CD4-positive, alpha-beta T cell treated with Interleukin-12 subunit alpha and Interleukin-12 subunit beta, for 1 hour (primary cell): ENCODE measurements at regions not wholly inside any gene's neighbourhood (a gene's known extent, or its start where the extent isn't known, plus 50 kb on each side); places are given as distances from the start of the nearest gene placed in this dataset.
"Not testable (repeated sequence)": the region's sequence is repeated elsewhere in the genome, so short reads cannot be mapped to it uniquely, and the experiment has no call there.

ENCODE experiments used
- DNase-seq: peaks from one replicate; pipeline ENCODE4 v3.0.0-alpha.2; 2020

- DNase-seq = no peak
Observed at GRCh38 chr2:64924170-64924934, 64.8 kb upstream of the SLC1A4 start.

GRCh38 chr2:64925930-64926722 lies 63.1 kb upstream of the SLC1A4 start:
- not testable (repeated sequence) for DNase-seq

- no peak for DNase-seq
Observed at GRCh38 chr2:64928813-64929212, 60.4 kb upstream of the SLC1A4 start.

- no peak for DNase-seq
Observed at GRCh38 chr2:64929333-64929732, 59.9 kb upstream of the SLC1A4 start.

- no peak for DNase-seq
Observed at GRCh38 chr2:64930258-64930671, 58.9 kb upstream of the SLC1A4 start.

GRCh38 chr2:64931246-64932115 lies 57.7 kb upstream of the SLC1A4 start:
- DNase-seq = no peak

- no peak for DNase-seq
Observed at GRCh38 chr2:64932116-64932370, 57.2 kb upstream of the SLC1A4 start.

GRCh38 chr2:64932371-64933216 lies 56.6 kb upstream of the SLC1A4 start:
- DNase-seq = no peak

- DNase-seq = no peak
Observed at GRCh38 chr2:64934530-64934929, 54.7 kb upstream of the SLC1A4 start.

- DNase-seq = no peak
Observed at GRCh38 chr2:64936809-64937208, 52.4 kb upstream of the SLC1A4 start.

- not testable (repeated sequence) for DNase-seq
Observed at GRCh38 chr2:64937314-64937686, 51.9 kb upstream of the SLC1A4 start.

GRCh38 chr2:64937687-64938491 lies 51.3 kb upstream of the SLC1A4 start:
- no peak for DNase-seq

GRCh38 chr2:64938607-64939285 lies 50.5 kb upstream of the SLC1A4 start:
- no peak for DNase-seq

- DNase-seq = peak; percentile 18
Observed at GRCh38 chr2:64939332-64939917, 49.8 kb upstream of the SLC1A4 start.
